HEK293 (cell line): ENCODE measurements at regions not wholly inside any gene's neighbourhood (a gene's known extent, or its start where the extent isn't known, plus 50 kb on each side); places are given as distances from the start of the nearest gene placed in this dataset.

ENCODE experiments used
- CTCF ChIA-PET: fragments of 350-600 bp; formaldehyde crosslinking; extraction: SDS; loops from one replicate; lab custom pipeline; 2021; ENCODE audit warnings: antibody characterized with exemption; lab: Yijun Ruan, JAX
- POLR2A ChIA-PET: fragments of 300-600 bp; formaldehyde crosslinking; extraction: SDS; loops from one replicate; lab custom pipeline; 2020; ENCODE audit warnings: antibody characterized with exemption, inconsistent platforms; lab: Yijun Ruan, JAX
- H3K27ac ChIP-seq: fragments of 200-500 bp; sonication (Bioruptor generic); 2 replicates; pipeline ENCODE4 v1.5.1; 2014; ENCODE audit warnings: low read depth, low read length, control low read depth, inconsistent platforms; ENCODE audit errors: extremely low read depth
- H3K36me3 ChIP-seq, 2 experiments: fragments of 200-500 bp in 1 of 2; sonication (Bioruptor generic) in 1 of 2; 1 replicate in 1 of 2; 2 replicates in 1 of 2; pipeline ENCODE4 v1.5.1; 2014 to 2017; ENCODE audit warnings: inconsistent platforms in 2 of 2, low read length in 2 of 2; ENCODE audit not compliant: control insufficient read depth in 2 of 2, insufficient read depth in 1 of 2
- H3K4me1 ChIP-seq: fragments of 200-500 bp; sonication (Bioruptor generic); 2 replicates; pipeline ENCODE4 v1.5.1; 2014; ENCODE audit warnings: mild to moderate bottlenecking, low read length, inconsistent platforms; ENCODE audit not compliant: control insufficient read depth, insufficient read depth
- H3K4me3 ChIP-seq: 2 replicates; pipeline ENCODE4 v1.5.1; 2011; ENCODE audit warnings: low read depth, mild to moderate bottlenecking, control low read depth, low read length, moderate library complexity
- H3K9me3 ChIP-seq: fragments of 200-500 bp; sonication (Bioruptor generic); 2 replicates; pipeline ENCODE4 v1.5.1; 2014; ENCODE audit warnings: low read depth, low read length, inconsistent platforms; ENCODE audit not compliant: control insufficient read depth, insufficient read depth
- AEBP2 ChIP-seq: fragments of 450-650 bp; formaldehyde crosslinking; IDR thresholded peaks from 2 replicates; pipeline ENCODE4 v1.5.1; 2016; ENCODE audit warnings: missing biosample characterization, missing genetic modification characterization, borderline replicate concordance
- EGR2 ChIP-seq: fragments of 450-650 bp; formaldehyde crosslinking; IDR thresholded peaks from 2 replicates; pipeline ENCODE4 v1.5.1; 2016; ENCODE audit warnings: low read depth, missing biosample characterization, missing genetic modification characterization
- GLI4 ChIP-seq: fragments of 450-650 bp; formaldehyde crosslinking; IDR thresholded peaks from 2 replicates; pipeline ENCODE4 v1.5.1; 2016; ENCODE audit warnings: missing biosample characterization, missing genetic modification characterization
- HOXA7 ChIP-seq: sonication (generic); formaldehyde crosslinking; IDR thresholded peaks from 2 replicates; pipeline ENCODE4 v1.8.1; 2022; ENCODE audit warnings: missing genetic modification reagents, borderline replicate concordance
- PATZ1 ChIP-seq: fragments of 450-650 bp; formaldehyde crosslinking; IDR thresholded peaks from 2 replicates; pipeline ENCODE4 v1.5.1; 2016; ENCODE audit warnings: missing biosample characterization, missing genetic modification characterization
- TRIM28 ChIP-seq: IDR thresholded peaks from 2 replicates; pipeline ENCODE4 v1.6.1; 2011; ENCODE audit warnings: low read length, control low read depth, borderline replicate concordance
- TSHZ1 ChIP-seq: fragments of 450-650 bp; formaldehyde crosslinking; IDR thresholded peaks from 2 replicates; pipeline ENCODE4 v1.5.1; 2016; ENCODE audit warnings: missing biosample characterization, missing genetic modification characterization, borderline replicate concordance
- ZBTB11 ChIP-seq: fragments of 450-650 bp; formaldehyde crosslinking; conservative IDR thresholded peaks from 2 replicates; pipeline ENCODE4 v1.5.1; 2016; ENCODE audit warnings: low read depth, missing biosample characterization, missing genetic modification characterization
- ZNF146 ChIP-seq: fragments of 450-650 bp; formaldehyde crosslinking; IDR thresholded peaks from 2 replicates; pipeline ENCODE4 v1.5.1; 2016; ENCODE audit warnings: missing biosample characterization, missing genetic modification characterization
- ZNF202 ChIP-seq: fragments of 450-650 bp; formaldehyde crosslinking; IDR thresholded peaks from 2 replicates; pipeline ENCODE4 v1.5.1; 2016; ENCODE audit warnings: missing biosample characterization, missing genetic modification characterization, borderline replicate concordance
- ZNF366 ChIP-seq: fragments of 450-650 bp; formaldehyde crosslinking; conservative IDR thresholded peaks from 2 replicates; pipeline ENCODE4 v1.5.1; 2016; ENCODE audit warnings: missing biosample characterization, missing genetic modification characterization
- ZNF433 ChIP-seq: fragments of 450-650 bp; formaldehyde crosslinking; IDR thresholded peaks from 2 replicates; pipeline ENCODE4 v1.5.1; 2016; ENCODE audit warnings: missing biosample characterization, missing genetic modification characterization, low read depth
- ZNF629 ChIP-seq: fragments of 450-650 bp; formaldehyde crosslinking; IDR thresholded peaks from 2 replicates; pipeline ENCODE4 v1.5.1; 2017; ENCODE audit warnings: missing biosample characterization, missing genetic modification characterization
- ZNF645 ChIP-seq: fragments of 450-650 bp; formaldehyde crosslinking; IDR thresholded peaks from 2 replicates; pipeline ENCODE4; 2016; ENCODE audit warnings: missing biosample characterization, missing genetic modification characterization
- ZNF747 ChIP-seq: fragments of 450-650 bp; formaldehyde crosslinking; IDR thresholded peaks from 2 replicates; pipeline ENCODE4 v1.5.1; 2016; ENCODE audit warnings: missing biosample characterization, missing genetic modification characterization
- ZNF785 ChIP-seq: fragments of 450-650 bp; formaldehyde crosslinking; IDR thresholded peaks from 2 replicates; pipeline ENCODE4 v1.5.1; 2016; ENCODE audit warnings: missing biosample characterization, missing genetic modification characterization

- H3K4me3 ChIP-seq, result no peak overlapping the region
- no peaks in the 10 kb centered on the region for H3K36me3 ChIP-seq
- no peaks in the 10 kb centered on the region for H3K9me3 ChIP-seq
- CTCF ChIA-PET, result interaction anchor here (0.5 kb wide), 1 partner anchor 283 kb away, joined by 4 read pairs; no protein-coding TSS in a partner anchor
- POLR2A ChIA-PET, result no interaction called here
- TF ChIP-seq GLI4 (tag by site-specific recombination) (no peak), ZNF747 (tag by site-specific recombination) (no peak), TSHZ1 (tag by site-specific recombination) (no peak), ZNF366 (tag by site-specific recombination) (no peak), ZNF202 (no peak), PATZ1 (tag by site-specific recombination) (no peak), ZNF645 (tag by site-specific recombination) (no peak), AEBP2 (tag by site-specific recombination) (no peak), ZNF433 (tag by site-specific recombination) (no peak), HOXA7 (CRISPR knock-in tag) (no peak), ZNF146 (tag by site-specific recombination) (no peak), ZNF785 (no peak), ZBTB11 (tag by site-specific recombination) (no peak), TRIM28 (no peak), ZNF629 (tag by site-specific recombination) (no peak), EGR2 (tag by site-specific recombination) (no peak)
- TF ChIP-seq, all 188 proteins: peak for 0
- no peaks in the 10 kb centered on the region for H3K4me1 ChIP-seq
- H3K27ac ChIP-seq, result no peak overlapping the region
Measured at GRCh38 chr6:148274809-148275208, 67.8 kb upstream of the SASH1 start.
